Hepatocyte (in vitro differentiated cells): ENCODE measurements at regions not wholly inside any gene's neighbourhood (a gene's known extent, or its start where the extent isn't known, plus 50 kb on each side); places are given as distances from the start of the nearest gene placed in this dataset.

Source experiments
- EZH2 ChIP-seq: fragments of 200-600 bp; sonication (generic); IDR thresholded peaks from 2 replicates; pipeline ENCODE4 v1.6.1; 2016; ENCODE audit warnings: antibody characterized with exemption, mild to moderate bottlenecking, borderline replicate concordance
- EZH2phosphoT487 ChIP-seq: fragments of 200-600 bp; sonication (generic); IDR thresholded peaks from one replicate; pipeline ENCODE4 v1.6.1; 2018; ENCODE audit warnings: antibody characterized with exemption, mild to moderate bottlenecking, low read depth, moderate library complexity; ENCODE audit not compliant: unreplicated experiment, severe bottlenecking
- TF ChIP-seq, protein P1 (sequence below): fragments of 200-600 bp; sonication (generic); IDR thresholded peaks from 2 replicates; pipeline ENCODE4 v1.5.1; 2016; ENCODE audit warnings: antibody characterized with exemption, mild to moderate bottlenecking; ENCODE audit not compliant: poor library complexity

DNA sequence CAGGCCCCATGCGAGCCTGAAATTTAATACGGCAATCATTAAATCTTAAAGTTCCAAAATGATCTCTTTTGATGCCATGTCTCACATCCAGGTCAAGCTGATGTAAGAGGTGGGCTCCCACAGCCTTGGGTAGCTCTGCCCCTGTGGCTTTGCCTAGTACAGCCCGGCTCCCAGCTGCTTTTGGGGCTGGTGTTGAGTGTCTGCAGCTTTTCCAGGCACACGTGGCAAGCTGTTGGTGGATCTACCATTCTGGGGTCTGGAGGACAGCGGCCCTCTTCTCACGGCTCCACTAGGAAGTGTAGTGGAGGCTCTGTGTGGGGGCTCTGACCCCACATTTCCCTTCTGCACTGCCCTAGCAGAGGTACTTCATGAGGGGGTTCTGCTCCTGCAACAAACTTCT lies 588.9 kb downstream of the CENPC start:
- no peak for TF ChIP-seq EZH2phosphoT487
- TF ChIP-seq, protein P1, sequence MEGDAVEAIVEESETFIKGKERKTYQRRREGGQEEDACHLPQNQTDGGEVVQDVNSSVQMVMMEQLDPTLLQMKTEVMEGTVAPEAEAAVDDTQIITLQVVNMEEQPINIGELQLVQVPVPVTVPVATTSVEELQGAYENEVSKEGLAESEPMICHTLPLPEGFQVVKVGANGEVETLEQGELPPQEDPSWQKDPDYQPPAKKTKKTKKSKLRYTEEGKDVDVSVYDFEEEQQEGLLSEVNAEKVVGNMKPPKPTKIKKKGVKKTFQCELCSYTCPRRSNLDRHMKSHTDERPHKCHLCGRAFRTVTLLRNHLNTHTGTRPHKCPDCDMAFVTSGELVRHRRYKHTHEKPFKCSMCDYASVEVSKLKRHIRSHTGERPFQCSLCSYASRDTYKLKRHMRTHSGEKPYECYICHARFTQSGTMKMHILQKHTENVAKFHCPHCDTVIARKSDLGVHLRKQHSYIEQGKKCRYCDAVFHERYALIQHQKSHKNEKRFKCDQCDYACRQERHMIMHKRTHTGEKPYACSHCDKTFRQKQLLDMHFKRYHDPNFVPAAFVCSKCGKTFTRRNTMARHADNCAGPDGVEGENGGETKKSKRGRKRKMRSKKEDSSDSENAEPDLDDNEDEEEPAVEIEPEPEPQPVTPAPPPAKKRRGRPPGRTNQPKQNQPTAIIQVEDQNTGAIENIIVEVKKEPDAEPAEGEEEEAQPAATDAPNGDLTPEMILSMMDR: no peak
- no peak for TF ChIP-seq EZH2
